GM23338 (cell line): ENCODE measurements at regions not wholly inside any gene's neighbourhood (a gene's known extent, or its start where the extent isn't known, plus 50 kb on each side); places are given as distances from the start of the nearest gene placed in this dataset.

Experiments
- ATAC-seq: fragments of 200-7000 bp; cut with Tn5 transposase; 3 replicates; pipeline ENCODE4 v1.9.1; 2020
- DNase-seq: peaks from one replicate; pipeline ENCODE4 v3.0.0-alpha.2; 2015; ENCODE audit warnings: low spot score
- H2AFZ ChIP-seq: fragments of 200-600 bp; sonication (generic); 2 replicates; pipeline ENCODE4 v1.8.0; 2016; ENCODE audit warnings: antibody characterized with exemption, mild to moderate bottlenecking, moderate library complexity
- H3F3A ChIP-seq: fragments of 200-600 bp; sonication (generic); replicated peaks from 2 replicates; pipeline ENCODE4 v1.8.0; 2017; ENCODE audit warnings: antibody characterized with exemption, mixed run types, low read depth
- H3K27ac ChIP-seq: fragments of 200-600 bp; sonication (generic); 2 replicates; pipeline ENCODE4 v1.6.1; 2016; ENCODE audit warnings: low read depth
- H3K27me3 ChIP-seq: fragments of 200-600 bp; sonication (generic); 2 replicates; pipeline ENCODE4 v1.8.0; 2016; ENCODE audit warnings: mild to moderate bottlenecking, mixed run types, moderate library complexity; ENCODE audit not compliant: insufficient read depth
- H3K36me3 ChIP-seq: fragments of 200-600 bp; sonication (generic); 2 replicates; pipeline ENCODE4 v1.8.0; 2016; ENCODE audit warnings: mild to moderate bottlenecking; ENCODE audit not compliant: insufficient read depth
- H3K4me1 ChIP-seq: fragments of 200-600 bp; sonication (generic); 2 replicates; pipeline ENCODE4 v1.8.0; 2016; ENCODE audit warnings: mild to moderate bottlenecking, moderate library complexity; ENCODE audit not compliant: insufficient read depth
- H3K4me2 ChIP-seq: fragments of 200-600 bp; sonication (generic); 2 replicates; pipeline ENCODE4 v1.7.1; 2017; ENCODE audit warnings: mixed run types
- H3K4me3 ChIP-seq: fragments of 200-600 bp; sonication (generic); 2 replicates; pipeline ENCODE4 v1.6.1; 2016; ENCODE audit warnings: mixed run types
- H3K79me2 ChIP-seq: fragments of 200-600 bp; sonication (generic); replicated peaks from 2 replicates; pipeline ENCODE4 v1.8.0; 2017; ENCODE audit warnings: mild to moderate bottlenecking; ENCODE audit not compliant: insufficient read depth
- H3K9me2 ChIP-seq: fragments of 200-600 bp; sonication (generic); 2 replicates; pipeline ENCODE4 v1.8.0; 2017; ENCODE audit not compliant: insufficient read depth
- H4K20me1 ChIP-seq: fragments of 200-600 bp; sonication (generic); replicated peaks from 2 replicates; pipeline ENCODE4 v1.8.0; 2017; ENCODE audit warnings: mild to moderate bottlenecking; ENCODE audit not compliant: insufficient read depth
- H3K27ac Mint-ChIP-seq: 2 replicates; pipeline ENCODE4 v1.8.0; 2020; ENCODE audit warnings: inconsistent platforms, mild to moderate bottlenecking, moderate library complexity, mixed read lengths
- H3K27me3 Mint-ChIP-seq: 3 replicates; pipeline ENCODE4 v1.8.0; 2022; ENCODE audit warnings: low read depth, mild to moderate bottlenecking, moderate library complexity, mixed read lengths, inconsistent platforms; ENCODE audit not compliant: insufficient read depth, poor library complexity
- H3K36me3 Mint-ChIP-seq: 3 replicates; pipeline ENCODE4 v1.8.0; 2021; ENCODE audit warnings: low read depth, mild to moderate bottlenecking, inconsistent platforms, moderate library complexity, mixed read lengths
- H3K4me1 Mint-ChIP-seq: 3 replicates; pipeline ENCODE4 v1.8.0; 2020; ENCODE audit warnings: mild to moderate bottlenecking, inconsistent platforms, mixed read lengths
- H3K4me3 Mint-ChIP-seq: 3 replicates; pipeline ENCODE4 v1.8.0; 2021; ENCODE audit warnings: moderate library complexity, mild to moderate bottlenecking, inconsistent platforms, mixed read lengths
- H3K9me3 Mint-ChIP-seq: 3 replicates; pipeline ENCODE4 v1.8.0; 2020; ENCODE audit warnings: moderate library complexity, mild to moderate bottlenecking, inconsistent platforms, mixed read lengths
- CREB1 ChIP-seq: fragments of 250-450 bp; sonication (Bioruptor Pico); IDR thresholded peaks from 2 replicates; pipeline ENCODE4 v1.5.0; 2020; ENCODE audit warnings: low read depth, mild to moderate bottlenecking, moderate library complexity
- CTCF ChIP-seq, 2 experiments: fragments of 200-600 bp in 1 of 2; sonication (generic) in 1 of 2; conservative IDR thresholded peaks; 2 replicates each; pipeline versions ENCODE4 v1.5.1 to v1.6.1; 2016 to 2017; ENCODE audit warnings: antibody characterized with exemption in 2 of 2, low read depth in 2 of 2, mild to moderate bottlenecking in 2 of 2, moderate library complexity in 1 of 2
- ETS1 ChIP-seq: IDR thresholded peaks from 2 replicates; pipeline ENCODE4 v1.6.1; 2016; ENCODE audit warnings: antibody characterized with exemption
- EZH2 ChIP-seq: fragments of 200-600 bp; sonication (generic); IDR thresholded peaks from one replicate; pipeline ENCODE4 v1.8.0; 2017; ENCODE audit warnings: antibody characterized with exemption, mild to moderate bottlenecking, low read depth; ENCODE audit not compliant: unreplicated experiment
- EZH2phosphoT487 ChIP-seq: fragments of 200-600 bp; sonication (generic); IDR thresholded peaks from one replicate; pipeline ENCODE4 v1.8.1; 2018; ENCODE audit warnings: antibody characterized with exemption; ENCODE audit not compliant: unreplicated experiment
- JUNB ChIP-seq: IDR thresholded peaks from one replicate; pipeline ENCODE4 v1.6.1; 2016; ENCODE audit warnings: antibody characterized with exemption; ENCODE audit not compliant: unreplicated experiment
- NANOG ChIP-seq: IDR thresholded peaks from 2 replicates; pipeline ENCODE4 v1.6.1; 2016; ENCODE audit warnings: antibody characterized with exemption, borderline replicate concordance
- POLR2AphosphoS5 ChIP-seq: IDR thresholded peaks from 2 replicates; pipeline ENCODE4 v1.6.1; 2016; ENCODE audit warnings: antibody characterized with exemption, low read depth
- REST ChIP-seq: IDR thresholded peaks from one replicate; pipeline ENCODE4 v1.6.1; 2018; ENCODE audit warnings: antibody characterized with exemption; ENCODE audit not compliant: unreplicated experiment
- STAT1 ChIP-seq: IDR thresholded peaks from one replicate; pipeline ENCODE4 v1.6.1; 2016; ENCODE audit warnings: antibody characterized with exemption; ENCODE audit not compliant: unreplicated experiment
- ZNF114 ChIP-seq: fragments of 250-450 bp; sonication (Bioruptor Pico); IDR thresholded peaks from 2 replicates; pipeline ENCODE4 v1.5.0; 2020; ENCODE audit warnings: mild to moderate bottlenecking, moderate library complexity
- ZNF331 ChIP-seq: fragments of 250-450 bp; sonication (Bioruptor Pico); IDR thresholded peaks from 2 replicates; pipeline ENCODE4 v1.5.0; 2020; ENCODE audit warnings: low read depth, mild to moderate bottlenecking, moderate library complexity
- ZNF462 ChIP-seq: fragments of 250-450 bp; sonication (Bioruptor Pico); IDR thresholded peaks from 2 replicates; pipeline ENCODE4 v1.5.0; 2020; ENCODE audit warnings: mild to moderate bottlenecking, moderate library complexity

- no peak for ATAC-seq
- no peak for TF ChIP-seq CREB1 (CRISPR knock-in tag)
- TF ChIP-seq ZNF114 = no peak
- no peak for TF ChIP-seq EZH2phosphoT487
- TF ChIP-seq STAT1 = no peak
- TF ChIP-seq REST = no peak
- TF ChIP-seq ETS1 = no peak
- no peak for TF ChIP-seq POLR2AphosphoS5
- TF ChIP-seq ZNF462 (CRISPR knock-in tag) = no peak
- TF ChIP-seq NANOG = no peak
- TF ChIP-seq JUNB = no peak
- TF ChIP-seq CTCF (conservative IDR thresholded peaks at IDR 0.05; ENCODE audit: low read depth in 2 of 2) = no peak
- no peak for TF ChIP-seq EZH2
- no peak for TF ChIP-seq ZNF331
- H3K27ac Mint-ChIP-seq = no peak overlapping the region
Observed at GRCh38 chr11:95322539-95322938, 91.5 kb upstream of the SESN3 start.

More at GRCh38 chr11:95322539-95322938, 91.5 kb upstream of the SESN3 start:
- H3K4me3 ChIP-seq = no peak overlapping the region
- Mint-ChIP-seq H3K4me3 (no peak overlapping the region), H3K36me3 (peaks cover 8% of the 10 kb centered on the region), H3K9me3 (peaks cover 9% of the 10 kb centered on the region), H3K27me3 (no peaks in the 10 kb centered on the region), H3K4me1 (peaks cover 19% of the 10 kb centered on the region)
- H3K36me3 ChIP-seq = no peaks in the 10 kb centered on the region
- 0 out of 2 replicates have a peak, but pooled peaks cover 13% of the 10 kb centered on the region for H3K4me1 ChIP-seq
- peaks cover 14% of the 10 kb centered on the region for H3K9me2 ChIP-seq
- H3K4me2 ChIP-seq = no peak overlapping the region
- no peak for DNase-seq
- no peaks in the 10 kb centered on the region for H4K20me1 ChIP-seq
- H2AFZ ChIP-seq = no peak overlapping the region
- H3K27ac ChIP-seq = no peak overlapping the region
- H3K79me2 ChIP-seq = no peaks in the 10 kb centered on the region
- no peaks in the 10 kb centered on the region for H3F3A ChIP-seq
- H3K27me3 ChIP-seq = no peaks in the 10 kb centered on the region
